ENCODE measurements at regions not wholly inside any gene's neighbourhood (a gene's known extent, or its start where the extent isn't known, plus 50 kb on each side); places are given as distances from the start of the nearest gene placed in this dataset.

GRCh38 chr13:29683041-29683440 is 87.6 kb upstream of the SLC7A1 start:
- Histone ChIP-seq H3K4me3 (ENCODE audit: low read depth, low read length) (no peak overlapping the region), H3K36me3 (ENCODE audit: control insufficient read depth, insufficient read depth, low read length) (no peaks in the 10 kb centered on the region), H3K27me3 (ENCODE audit: control insufficient read depth, insufficient read depth, low read length) (no peaks in the 10 kb centered on the region)
- DNase-seq (ENCODE audit: low read depth) = no peak
- POLR2A ChIA-PET = no interaction called here
- no peak for TF ChIP-seq CTCF (IDR thresholded peaks at IDR 0.05; ENCODE audit: insufficient read depth, low read depth, low read length)
- CTCF ChIA-PET = interaction anchor here (0.9 to 2.7 kb wide), 2 partner anchors 24 to 175 kb away, joined by 6 to 11 read pairs; no protein-coding TSS in a partner anchor

- POLR2A ChIA-PET = no interaction called here
- TF ChIP-seq CTCF (IDR thresholded peaks at IDR 0.05; ENCODE audit: insufficient read depth, low read depth, low read length) = no peak
- DNase-seq (ENCODE audit: low read depth) = no peak
- CTCF ChIA-PET = interaction anchor here (1.2 to 2.7 kb wide), 2 partner anchors 85 to 174 kb away, joined by 3 to 11 read pairs; no protein-coding TSS in a partner anchor
- Histone ChIP-seq H3K27me3 (ENCODE audit: control insufficient read depth, insufficient read depth, low read length) (no peaks in the 10 kb centered on the region), H3K36me3 (ENCODE audit: control insufficient read depth, insufficient read depth, low read length) (no peaks in the 10 kb centered on the region), H3K4me3 (ENCODE audit: low read depth, low read length) (no peak overlapping the region)
Observed at GRCh38 chr13:29681864-29682263, 86.4 kb upstream of the SLC7A1 start.

GRCh38 chr13:29679396-29680053 is 84.0 kb upstream of the SLC7A1 start:
- POLR2A ChIA-PET = no interaction called here
- no peak for DNase-seq (ENCODE audit: low read depth)
- H3K27me3 ChIP-seq (ENCODE audit: control insufficient read depth, insufficient read depth, low read length) = no peaks in the 10 kb centered on the region
- CTCF ChIA-PET = no interaction called here
- H3K4me3 ChIP-seq (ENCODE audit: low read depth, low read length) = no peak overlapping the region
- H3K36me3 ChIP-seq (ENCODE audit: control insufficient read depth, insufficient read depth, low read length) = no peaks in the 10 kb centered on the region
- no peak for TF ChIP-seq CTCF (IDR thresholded peaks at IDR 0.05; ENCODE audit: insufficient read depth, low read depth, low read length)

GRCh38 chr13:29677627-29678026 is 82.1 kb upstream of the SLC7A1 start:
- POLR2A ChIA-PET = interaction anchor here (0.6 kb wide), 1 partner anchor 1221 kb away, joined by 6 read pairs; no protein-coding TSS in a partner anchor
- CTCF ChIA-PET = no interaction called here
- TF ChIP-seq CTCF (IDR thresholded peaks at IDR 0.05; ENCODE audit: insufficient read depth, low read depth, low read length) = no peak
- Histone ChIP-seq H3K27me3 (ENCODE audit: control insufficient read depth, insufficient read depth, low read length) (no peaks in the 10 kb centered on the region), H3K36me3 (ENCODE audit: control insufficient read depth, insufficient read depth, low read length) (no peaks in the 10 kb centered on the region), H3K4me3 (ENCODE audit: low read depth, low read length) (no peak overlapping the region)
- no peak for DNase-seq (ENCODE audit: low read depth)

- DNase-seq (ENCODE audit: low read depth) = peak; percentile 10
- Histone ChIP-seq H3K27me3 (ENCODE audit: control insufficient read depth, insufficient read depth, low read length) (no peaks in the 10 kb centered on the region), H3K4me3 (ENCODE audit: low read depth, low read length) (no peak overlapping the region), H3K36me3 (ENCODE audit: control insufficient read depth, insufficient read depth, low read length) (no peaks in the 10 kb centered on the region)
- ChIA-PET CTCF (interaction anchor here (0.6 to 1.2 kb wide), 3 partner anchors 10 to 959 kb away, joined by 3 read pairs; no protein-coding TSS in a partner anchor), POLR2A (interaction anchor here (0.6 to 0.7 kb wide), 2 partner anchors 15 to 1220 kb away, joined by 5 to 6 read pairs; no protein-coding TSS in a partner anchor)
- TF ChIP-seq CTCF (IDR thresholded peaks at IDR 0.05; ENCODE audit: insufficient read depth, low read depth, low read length) = no peak
Observed at GRCh38 chr13:29676941-29677452, 81.5 kb upstream of the SLC7A1 start.

All from BJ (cell line).